ENCODE measurements at regions not wholly inside any gene's neighbourhood (a gene's known extent, or its start where the extent isn't known, plus 50 kb on each side); places are given as distances from the start of the nearest gene placed in this dataset.

DNA sequence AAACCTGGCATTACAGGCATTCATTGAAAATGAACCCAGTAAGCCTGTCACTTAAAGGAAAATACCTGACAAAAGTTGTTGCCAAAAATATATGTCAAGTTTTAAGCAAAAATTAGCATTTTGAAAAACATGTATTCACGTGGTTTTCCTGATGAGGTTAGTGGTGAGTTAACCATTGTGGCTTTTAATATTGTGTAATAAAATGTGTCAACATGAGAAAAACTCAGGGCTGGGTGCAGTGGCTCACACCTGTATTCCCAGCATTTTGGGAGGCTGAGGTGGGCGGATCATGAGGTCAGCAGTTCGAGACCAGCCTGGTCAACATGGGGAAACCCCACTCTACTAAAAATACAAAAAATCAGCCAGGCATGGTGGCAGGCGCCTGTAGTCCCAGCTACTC is 731.4 kb downstream of the KCNT2 start:
- TF ChIP-seq, protein P1, sequence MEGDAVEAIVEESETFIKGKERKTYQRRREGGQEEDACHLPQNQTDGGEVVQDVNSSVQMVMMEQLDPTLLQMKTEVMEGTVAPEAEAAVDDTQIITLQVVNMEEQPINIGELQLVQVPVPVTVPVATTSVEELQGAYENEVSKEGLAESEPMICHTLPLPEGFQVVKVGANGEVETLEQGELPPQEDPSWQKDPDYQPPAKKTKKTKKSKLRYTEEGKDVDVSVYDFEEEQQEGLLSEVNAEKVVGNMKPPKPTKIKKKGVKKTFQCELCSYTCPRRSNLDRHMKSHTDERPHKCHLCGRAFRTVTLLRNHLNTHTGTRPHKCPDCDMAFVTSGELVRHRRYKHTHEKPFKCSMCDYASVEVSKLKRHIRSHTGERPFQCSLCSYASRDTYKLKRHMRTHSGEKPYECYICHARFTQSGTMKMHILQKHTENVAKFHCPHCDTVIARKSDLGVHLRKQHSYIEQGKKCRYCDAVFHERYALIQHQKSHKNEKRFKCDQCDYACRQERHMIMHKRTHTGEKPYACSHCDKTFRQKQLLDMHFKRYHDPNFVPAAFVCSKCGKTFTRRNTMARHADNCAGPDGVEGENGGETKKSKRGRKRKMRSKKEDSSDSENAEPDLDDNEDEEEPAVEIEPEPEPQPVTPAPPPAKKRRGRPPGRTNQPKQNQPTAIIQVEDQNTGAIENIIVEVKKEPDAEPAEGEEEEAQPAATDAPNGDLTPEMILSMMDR (IDR thresholded peaks at IDR 0.05; ENCODE audit: extremely low read depth in 1 of 2, insufficient read depth in 1 of 2, low read depth in 1 of 2, low read length in 2 of 2): no peak
- TF ChIP-seq EZH2 (IDR thresholded peaks at IDR 0.05; ENCODE audit: borderline replicate concordance, low read depth, low read length, severe bottlenecking) (no peak), POLR2A (IDR thresholded peaks at IDR 0.05; ENCODE audit: low read depth, low read length) (no peak), POLR2AphosphoS5 (IDR thresholded peaks at IDR 0.05; ENCODE audit: insufficient read depth, low read depth, low read length) (no peak), JUN (IDR thresholded peaks at IDR 0.05; ENCODE audit: borderline replicate concordance, insufficient read depth, insufficient read length, low read depth) (no peak), GATA2 (IDR thresholded peaks at IDR 0.05; ENCODE audit: insufficient read depth, insufficient read length, low read depth, low read length) (no peak)
- TF ChIP-seq, protein P2, sequence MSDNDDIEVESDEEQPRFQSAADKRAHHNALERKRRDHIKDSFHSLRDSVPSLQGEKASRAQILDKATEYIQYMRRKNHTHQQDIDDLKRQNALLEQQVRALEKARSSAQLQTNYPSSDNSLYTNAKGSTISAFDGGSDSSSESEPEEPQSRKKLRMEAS (IDR thresholded peaks at IDR 0.05; ENCODE audit: insufficient read depth, insufficient read length): no peak
